Fibroblast of villous mesenchyme (primary cell): ENCODE measurements at regions not wholly inside any gene's neighbourhood (a gene's known extent, or its start where the extent isn't known, plus 50 kb on each side); places are given as distances from the start of the nearest gene placed in this dataset.

Experiments
- DNase-seq: peaks from one replicate; pipeline ENCODE4 v3.0.0-alpha.2; 2010; ENCODE audit warnings: low read depth
- H3K4me3 ChIP-seq: 2 replicates; pipeline ENCODE4 v1.5.1; 2011; ENCODE audit warnings: low read depth, mild to moderate bottlenecking, low read length
- CTCF ChIP-seq: IDR thresholded peaks from 2 replicates; pipeline ENCODE4 v1.5.1; 2012; ENCODE audit warnings: low read depth, mild to moderate bottlenecking, low read length; ENCODE audit not compliant: insufficient read depth

- DNase-seq, result no peak
- TF ChIP-seq CTCF, result no peak
- H3K4me3 ChIP-seq, result no peak overlapping the region
Observed at GRCh38 chr6:2507521-2508037, 243.1 kb downstream of the MYLK4 start.

- H3K4me3 ChIP-seq, result no peak overlapping the region
- no peak for TF ChIP-seq CTCF
- DNase-seq, result no peak
Observed at GRCh38 chr6:2507016-2507415, 243.7 kb downstream of the MYLK4 start.

GRCh38 chr6:2505624-2506023, 245.1 kb downstream of the MYLK4 start:
- peak; percentile 36 for TF ChIP-seq CTCF
- H3K4me3 ChIP-seq, result no peak overlapping the region
- no peak for DNase-seq

- no peak overlapping the region for H3K4me3 ChIP-seq
- no peak for TF ChIP-seq CTCF
- DNase-seq, result no peak
Observed at GRCh38 chr6:2504495-2505064, 246.1 kb downstream of the MYLK4 start.

- DNase-seq, result peak; percentile 86
- no peak for TF ChIP-seq CTCF
- no peak overlapping the region for H3K4me3 ChIP-seq
Observed at GRCh38 chr6:2503816-2504494, 246.8 kb downstream of the MYLK4 start.

GRCh38 chr6:2502998-2503674, 247.6 kb downstream of the MYLK4 start:
- DNase-seq, result no peak
- TF ChIP-seq CTCF, result no peak
- no peak overlapping the region for H3K4me3 ChIP-seq
